Right ventricle myocardium superior (tissue), 1 donor: ENCODE measurements at regions not wholly inside any gene's neighbourhood (a gene's known extent, or its start where the extent isn't known, plus 50 kb on each side); places are given as distances from the start of the nearest gene placed in this dataset.
A peak's percentile ranks its signal among the peaks of the same experiment; 100 is the strongest.
"Not testable (repeated sequence)": the region's sequence is repeated elsewhere in the genome, so short reads cannot be mapped to it uniquely, and the experiment has no call there.

Experiments used
- ATAC-seq: fragments of 200-7000 bp; cut with Tn5 transposase; one replicate; pipeline ENCODE4 v1.9.1; 2020; ENCODE audit warnings: mild to moderate bottlenecking; ENCODE audit not compliant: poor library complexity
- DNase-seq: peaks from one replicate; pipeline ENCODE4 v3.0.0-alpha.2; 2020
- intact Hi-C: fragments of 100-400 bp; cut with DNase I; formaldehyde crosslinking; loops from one replicate; pipeline ENCODE4 v1.11.2; 2022
- donor health status: DM: no; HTN: yes; CAD: no; lungs with severe emphysema.

- ATAC-seq, DNase-seq, intact Hi-C loops: not testable (repeated sequence)
Observed at GRCh38 chr7:119266790-119267189, 1006.2 kb upstream of the KCND2 start.

- ATAC-seq (no peak), DNase-seq (peak; percentile 43)
- intact Hi-C loops: no loop called here
Observed at GRCh38 chr7:119270045-119270464, 1002.9 kb upstream of the KCND2 start.

- intact Hi-C loops: no loop called here
Observed at GRCh38 chr7:119270644-119271043, 1002.3 kb upstream of the KCND2 start.

DNA sequence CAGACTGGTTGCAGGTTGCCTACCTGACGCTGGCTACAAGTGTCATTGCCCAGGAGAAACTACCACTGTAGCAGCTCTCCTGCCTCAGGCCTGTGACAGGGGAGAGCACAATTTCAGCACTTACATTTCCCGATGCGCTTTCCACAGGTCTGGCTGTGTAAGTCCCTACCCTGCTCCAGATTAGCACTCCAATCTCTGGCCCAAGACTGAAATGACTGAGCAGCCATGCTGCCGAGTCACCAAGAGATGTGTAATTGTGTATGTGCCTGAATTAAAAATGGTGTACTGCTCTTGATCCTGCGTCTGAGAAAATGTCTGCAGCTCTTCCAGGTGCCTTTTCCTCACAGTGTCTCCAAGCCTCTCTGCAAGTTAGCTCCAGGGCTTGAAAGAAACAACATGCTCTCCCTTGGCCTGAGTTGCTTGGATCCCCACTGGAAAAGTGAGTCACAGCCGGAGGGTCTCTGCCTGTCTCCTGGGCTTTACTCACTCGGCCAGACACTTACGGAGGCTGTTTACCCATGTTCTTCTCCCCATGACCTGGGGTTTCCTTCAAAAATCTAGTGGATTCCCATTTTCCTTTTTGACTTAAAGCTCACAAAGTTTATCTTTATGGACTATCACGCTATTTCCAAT is 1001.7 kb upstream of the KCND2 start:
- DNase-seq (no peak), ATAC-seq (no peak)
- intact Hi-C loops: no loop called here

More at GRCh38 chr7:119270644-119271043, 1002.3 kb upstream of the KCND2 start:
- no peak for DNase-seq
- no peak for ATAC-seq

DNA sequence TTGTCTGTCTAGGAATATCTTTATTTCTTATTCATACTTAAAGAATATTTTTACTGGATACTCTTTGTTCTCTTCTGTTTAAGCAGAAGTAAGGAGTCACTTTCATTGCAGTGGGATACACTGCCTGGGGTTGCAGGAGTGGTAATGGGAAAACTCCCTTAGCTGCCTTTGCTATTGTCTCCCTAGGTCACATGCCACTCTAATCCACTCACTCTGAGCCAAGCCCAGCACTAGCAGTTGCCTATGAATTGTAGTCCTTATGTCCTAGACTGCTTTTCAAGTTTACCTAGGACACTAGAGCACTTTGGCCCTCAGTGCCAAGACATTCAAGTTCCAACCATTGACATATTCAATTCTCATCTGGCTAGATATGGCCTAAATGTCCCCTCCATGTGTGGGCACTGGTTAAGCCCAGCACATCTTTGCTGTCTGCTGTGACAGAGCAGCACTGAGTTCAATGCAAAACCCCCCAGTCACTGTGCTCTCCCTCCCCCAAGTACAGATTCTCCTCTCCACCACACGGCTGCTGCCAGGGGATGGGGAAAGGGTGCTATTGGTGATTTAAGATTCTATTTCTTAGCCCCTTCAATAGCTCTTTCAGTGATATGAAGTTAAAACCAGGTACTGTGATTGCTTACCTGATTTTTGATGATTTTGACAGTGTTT is 991.7 kb upstream of the KCND2 start:
- ATAC-seq (no peak), DNase-seq (no peak)
- intact Hi-C loops: no loop called here

DNA sequence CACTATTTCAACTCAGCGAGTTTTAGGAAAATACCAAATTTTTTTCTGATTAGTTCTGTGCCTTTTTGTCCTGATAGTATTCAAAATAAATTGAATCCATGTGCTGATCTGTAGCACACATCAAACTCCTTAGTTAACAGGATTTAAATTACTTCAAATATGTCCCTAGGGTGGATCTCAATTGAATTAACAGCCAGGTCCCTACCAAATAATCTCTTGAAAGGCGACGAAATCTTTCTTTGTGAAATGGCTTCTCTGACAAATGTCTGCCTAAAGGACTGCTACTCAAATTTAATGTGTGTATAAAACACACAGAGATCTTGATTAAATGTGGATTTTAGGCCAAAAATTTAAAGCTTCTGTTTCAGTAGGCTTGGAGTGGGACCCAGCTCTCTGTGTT is 989.6 kb upstream of the KCND2 start:
- DNase-seq (no peak), ATAC-seq (no peak)
- intact Hi-C loops: no loop called here

DNA sequence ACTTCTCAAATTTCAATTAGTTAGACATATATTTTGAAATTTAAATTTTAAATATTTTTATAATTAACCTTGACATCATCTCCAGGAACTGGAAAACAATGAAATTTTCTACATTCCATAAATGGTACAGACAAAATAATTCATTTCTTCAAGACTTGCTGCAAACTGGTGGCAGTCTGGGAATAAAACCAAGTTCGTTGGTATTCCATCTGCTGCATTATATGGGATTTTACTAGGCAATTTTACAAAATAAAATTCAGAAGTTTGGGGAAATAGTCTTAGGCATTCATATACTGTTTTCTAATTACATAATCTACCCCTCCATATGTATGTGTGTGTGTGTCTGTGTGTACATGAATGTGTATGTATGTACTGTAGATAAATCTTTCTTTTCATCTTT is 984.6 kb upstream of the KCND2 start:
- intact Hi-C loops: no loop called here
- no peak for ATAC-seq
- DNase-seq: no peak

DNA sequence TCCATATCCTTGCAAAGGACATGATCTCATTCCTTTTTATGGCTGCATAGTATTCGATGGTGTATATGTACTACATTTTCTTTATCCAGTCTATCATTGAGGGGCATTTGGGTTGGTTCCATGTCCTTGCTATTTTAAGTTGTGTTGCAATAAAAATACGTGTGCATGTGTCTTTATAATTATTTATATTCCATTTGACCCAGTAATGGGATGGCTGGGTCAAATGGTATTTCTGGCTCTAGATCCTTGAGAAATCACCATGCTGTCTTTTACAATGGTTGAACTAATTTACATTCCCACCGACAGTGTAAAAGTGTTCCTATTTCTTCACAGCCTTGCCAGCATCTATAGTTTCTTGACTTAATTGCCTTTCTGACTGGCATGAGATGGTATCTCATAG is 972.6 kb upstream of the KCND2 start:
- ATAC-seq, intact Hi-C loops, DNase-seq: not testable (repeated sequence)

GRCh38 chr7:119320316-119320715 is 952.7 kb upstream of the KCND2 start:
- intact Hi-C loops: no loop called here
- ATAC-seq: no peak
- DNase-seq: no peak

GRCh38 chr7:119329715-119330114 is 943.3 kb upstream of the KCND2 start:
- intact Hi-C loops: no loop called here
- no peak for DNase-seq
- no peak for ATAC-seq

- no peak for DNase-seq
- intact Hi-C loops: no loop called here
- no peak for ATAC-seq
Observed at GRCh38 chr7:119335405-119335804, 937.6 kb upstream of the KCND2 start.

DNA sequence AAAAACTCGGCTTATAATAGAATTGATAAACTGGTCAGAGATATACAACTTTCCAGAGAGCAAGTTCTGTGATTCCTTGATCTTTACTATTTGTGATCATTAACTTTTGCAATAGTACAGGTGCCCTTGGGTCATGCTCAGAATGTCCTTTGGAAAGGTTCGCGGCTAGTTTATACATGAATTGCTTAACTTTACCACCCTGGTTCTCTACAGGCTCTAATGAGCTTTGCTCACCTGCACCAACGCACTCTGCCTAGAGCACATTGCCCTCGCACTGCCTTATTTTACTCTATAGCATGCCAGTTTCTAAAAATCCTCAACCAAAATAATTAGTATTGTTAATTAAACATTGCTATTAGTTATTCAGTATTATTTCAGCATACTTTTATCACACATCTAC is 931.2 kb upstream of the KCND2 start:
- DNase-seq: no peak
- intact Hi-C loops: no loop called here
- no peak for ATAC-seq

DNA sequence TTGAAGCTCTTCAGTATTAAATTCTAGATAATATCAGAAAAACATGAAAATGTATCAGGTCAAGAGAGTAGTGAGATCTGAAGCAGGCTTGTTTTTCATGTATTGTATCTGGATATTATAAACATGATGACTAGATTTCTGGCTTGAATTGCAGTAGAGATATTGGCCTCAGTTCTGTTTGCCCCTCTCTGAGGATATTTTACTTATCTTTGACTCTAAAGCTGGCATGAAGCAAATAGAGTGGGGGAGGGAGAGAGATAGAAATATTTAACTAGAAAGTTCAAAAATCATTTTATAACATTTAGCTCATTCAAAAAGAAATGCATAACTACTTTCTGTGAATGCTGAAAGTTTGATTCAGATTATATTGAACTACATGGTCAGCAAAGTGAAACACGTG is 929.7 kb upstream of the KCND2 start:
- ATAC-seq (no peak), DNase-seq (no peak)
- intact Hi-C loops: no loop called here

DNA sequence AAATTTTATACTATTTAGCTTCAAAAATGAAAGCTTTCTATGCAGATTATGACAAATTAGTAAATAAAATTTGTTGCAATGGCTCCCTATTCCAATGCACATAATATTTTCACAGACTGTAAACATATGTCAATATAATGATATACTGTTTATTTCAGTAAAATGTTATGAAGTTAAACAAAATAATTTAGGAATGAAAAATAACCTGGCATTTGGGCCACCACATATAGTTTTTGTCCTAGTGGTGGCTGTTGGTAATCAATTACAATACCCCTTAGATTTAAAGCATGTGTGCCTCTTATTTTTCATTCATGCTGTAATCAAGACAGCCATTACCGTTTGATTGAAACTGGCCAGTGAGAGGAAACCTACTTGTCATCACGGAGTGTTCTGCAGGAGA is 928.5 kb upstream of the KCND2 start:
- ATAC-seq (no peak), DNase-seq (no peak)
- intact Hi-C loops: no loop called here

GRCh38 chr7:119348491-119348890 is 924.5 kb upstream of the KCND2 start:
- intact Hi-C loops: no loop called here
- no peak for DNase-seq
- ATAC-seq: no peak

- DNase-seq (no peak), ATAC-seq (no peak)
- intact Hi-C loops: no loop called here
Observed at GRCh38 chr7:119350334-119350733, 922.6 kb upstream of the KCND2 start.

DNA sequence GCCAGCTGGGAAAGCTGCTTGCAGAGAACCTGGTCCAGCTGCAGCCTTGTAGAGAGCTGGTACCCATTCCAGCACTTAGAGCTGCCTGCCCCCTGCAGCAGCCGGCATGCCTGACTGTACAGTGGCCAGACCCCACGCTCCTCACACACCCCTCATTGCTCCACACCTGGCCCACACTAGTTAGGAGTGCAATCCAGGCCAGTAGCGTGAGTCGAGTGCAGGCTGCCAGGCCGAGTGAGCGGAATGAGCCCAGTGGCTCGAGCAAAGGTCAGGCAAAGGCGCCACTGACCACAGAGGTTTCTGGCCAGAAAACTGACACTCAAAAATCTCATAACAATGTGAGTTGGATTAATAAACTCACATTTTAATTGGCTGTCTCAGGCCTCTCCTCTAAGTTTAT is 921.7 kb upstream of the KCND2 start:
- DNase-seq: no peak
- ATAC-seq: no peak
- intact Hi-C loops: no loop called here

DNA sequence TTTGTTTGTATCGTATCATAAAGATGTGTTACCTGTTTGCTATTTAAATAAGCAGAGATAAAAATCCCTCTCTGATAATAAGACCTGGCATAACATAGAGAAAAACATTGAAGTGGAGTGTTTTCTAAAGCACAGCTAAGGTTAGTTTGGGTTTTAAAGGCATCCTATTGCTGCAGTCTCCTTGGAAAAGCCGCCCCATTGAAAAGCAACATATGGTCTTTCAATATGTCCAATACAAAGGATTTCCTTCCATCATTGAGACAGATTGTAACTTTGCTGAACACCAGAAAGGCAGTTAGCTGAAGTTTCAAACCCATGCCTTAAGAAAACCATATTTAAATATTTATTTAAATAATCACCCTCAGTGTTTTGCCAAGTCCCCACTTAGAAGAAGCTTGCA is 898.5 kb upstream of the KCND2 start:
- ATAC-seq (no peak), DNase-seq (no peak)
- intact Hi-C loops: no loop called here

DNA sequence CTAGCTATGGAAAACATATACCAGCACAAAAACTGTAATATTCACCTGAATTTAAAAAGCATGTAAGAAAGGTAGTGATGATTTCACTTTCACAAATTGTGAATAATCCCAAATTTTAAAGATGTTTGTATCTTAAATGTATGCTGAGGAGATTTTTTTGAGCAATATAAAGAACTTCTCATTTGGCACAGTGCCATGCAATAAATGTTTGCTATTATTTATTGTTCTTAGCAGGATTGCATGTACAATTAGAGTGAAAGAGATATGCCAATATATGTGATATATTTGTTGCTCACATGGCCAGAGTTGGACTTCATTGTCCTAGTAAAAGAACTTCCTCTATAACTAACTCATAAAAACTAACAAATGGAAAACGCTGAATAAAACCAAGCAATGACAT is 895.1 kb upstream of the KCND2 start:
- DNase-seq (no peak), ATAC-seq (no peak)
- intact Hi-C loops: no loop called here

- intact Hi-C loops: no loop called here
- no peak for DNase-seq
- ATAC-seq: no peak
Observed at GRCh38 chr7:119382726-119383125, 890.2 kb upstream of the KCND2 start.

GRCh38 chr7:119395024-119395423 is 878.0 kb upstream of the KCND2 start:
- no peak for ATAC-seq
- no peak for DNase-seq
- intact Hi-C loops: no loop called here
